Naive B cell (primary cell): ENCODE measurements at regions not wholly inside any gene's neighbourhood (a gene's known extent, or its start where the extent isn't known, plus 50 kb on each side); places are given as distances from the start of the nearest gene placed in this dataset.

Experiments
- ATAC-seq, 2 donors: fragments of 150-1000 bp; cut with Tn5 transposase; 2 replicates each; pipeline ENCODE4 v1.10.0; 2021; ENCODE audit warnings: low read depth in 2 of 2, mild to moderate bottlenecking in 2 of 2, moderate library complexity in 2 of 2
- DNase-seq: peaks from one replicate; pipeline ENCODE4 v3.0.0; 2022
- H3K27ac Mint-ChIP-seq, 6 donors: one replicate each; pipeline ENCODE4 v1.8.0; 2020 to 2022; ENCODE audit warnings: mild to moderate bottlenecking in 6 of 6, mixed read lengths in 6 of 6, moderate library complexity in 5 of 6, inconsistent platforms in 2 of 6
- H3K27me3 Mint-ChIP-seq, 3 donors: one replicate each; pipeline ENCODE4 v1.8.0; 2021 to 2022; ENCODE audit warnings: mixed read lengths in 3 of 3, mild to moderate bottlenecking in 1 of 3
- H3K36me3 Mint-ChIP-seq, 2 donors: one replicate each; pipeline ENCODE4 v1.8.0; 2020 to 2022; ENCODE audit warnings: mixed read lengths in 2 of 2, inconsistent platforms in 1 of 2, mild to moderate bottlenecking in 1 of 2
- H3K4me1 Mint-ChIP-seq, 3 donors: one replicate each; pipeline ENCODE4 v1.8.0; 2020 to 2022; ENCODE audit warnings: mixed read lengths in 3 of 3, inconsistent platforms in 1 of 3, mild to moderate bottlenecking in 1 of 3, moderate library complexity in 1 of 3
- H3K4me3 Mint-ChIP-seq, 8 donors: one replicate each; pipeline ENCODE4 v1.8.0; 2020 to 2022; ENCODE audit warnings: mild to moderate bottlenecking in 8 of 8, mixed read lengths in 8 of 8, moderate library complexity in 8 of 8, inconsistent platforms in 2 of 8
- H3K9me3 Mint-ChIP-seq, 7 donors: one replicate each; pipeline ENCODE4 v1.8.0; 2020 to 2022; ENCODE audit warnings: mixed read lengths in 7 of 7, mild to moderate bottlenecking in 5 of 7, inconsistent platforms in 2 of 7, moderate library complexity in 1 of 7

GRCh38 chr13:80605716-80606115 is 264.8 kb upstream of the SPRY2 start:
- Mint-ChIP-seq H3K27ac (no peak overlapping the region), H3K9me3 (no peaks in the 10 kb centered on the region), H3K4me3 (no peak overlapping the region), H3K4me1 (no peaks in the 10 kb centered on the region), H3K36me3 (no peaks in the 10 kb centered on the region), H3K27me3 (no peaks in the 10 kb centered on the region)
- ATAC-seq (no peak), DNase-seq (no peak)

GRCh38 chr13:80605011-80605410 is 264.1 kb upstream of the SPRY2 start:
- H3K9me3 Mint-ChIP-seq = no peaks in the 10 kb centered on the region
- no peaks in the 10 kb centered on the region for H3K27me3 Mint-ChIP-seq
- no peak overlapping the region for H3K4me3 Mint-ChIP-seq
- DNase-seq (no peak), ATAC-seq (no peak)
- H3K27ac Mint-ChIP-seq = no peak overlapping the region
- H3K4me1 Mint-ChIP-seq = no peaks in the 10 kb centered on the region
- no peaks in the 10 kb centered on the region for H3K36me3 Mint-ChIP-seq

- no peak overlapping the region for H3K27ac Mint-ChIP-seq
- ATAC-seq (no peak), DNase-seq (no peak)
- no peaks in the 10 kb centered on the region for H3K9me3 Mint-ChIP-seq
- no peaks in the 10 kb centered on the region for H3K4me1 Mint-ChIP-seq
- H3K27me3 Mint-ChIP-seq = no peaks in the 10 kb centered on the region
- no peak overlapping the region for H3K4me3 Mint-ChIP-seq
- H3K36me3 Mint-ChIP-seq = no peaks in the 10 kb centered on the region
These were observed 263.2 kb upstream of the SPRY2 start for GRCh38 chr13:80604098-80604497.

GRCh38 chr13:80603351-80603750 is 262.4 kb upstream of the SPRY2 start:
- Mint-ChIP-seq H3K4me1 (no peaks in the 10 kb centered on the region), H3K27ac (no peak overlapping the region), H3K9me3 (no peaks in the 10 kb centered on the region), H3K4me3 (no peak overlapping the region), H3K36me3 (no peaks in the 10 kb centered on the region), H3K27me3 (no peaks in the 10 kb centered on the region)
- no peak for DNase-seq
- no peak for ATAC-seq

- ATAC-seq (no peak), DNase-seq (no peak)
- Mint-ChIP-seq H3K4me1 (no peaks in the 10 kb centered on the region), H3K27me3 (no peaks in the 10 kb centered on the region), H3K27ac (no peak overlapping the region), H3K36me3 (no peaks in the 10 kb centered on the region), H3K4me3 (no peak overlapping the region), H3K9me3 (no peaks in the 10 kb centered on the region)
These were observed 258.8 kb upstream of the SPRY2 start for GRCh38 chr13:80599765-80600164.

- H3K4me3 Mint-ChIP-seq = no peak overlapping the region
- no peaks in the 10 kb centered on the region for H3K9me3 Mint-ChIP-seq
- no peaks in the 10 kb centered on the region for H3K4me1 Mint-ChIP-seq
- no peak overlapping the region for H3K27ac Mint-ChIP-seq
- DNase-seq (no peak), ATAC-seq (no peak)
- H3K27me3 Mint-ChIP-seq = no peaks in the 10 kb centered on the region
- no peaks in the 10 kb centered on the region for H3K36me3 Mint-ChIP-seq
These were observed 257.3 kb upstream of the SPRY2 start for GRCh38 chr13:80598189-80598588.

GRCh38 chr13:80591976-80592740 is 251.2 kb upstream of the SPRY2 start:
- DNase-seq (no peak), ATAC-seq (no peak)
- H3K27ac Mint-ChIP-seq = no peak overlapping the region
- H3K27me3 Mint-ChIP-seq = no peaks in the 10 kb centered on the region
- peaks cover 0 to 2% of the 10 kb centered on the region in 2 donors for H3K36me3 Mint-ChIP-seq
- no peak overlapping the region for H3K4me3 Mint-ChIP-seq
- H3K4me1 Mint-ChIP-seq = no peaks in the 10 kb centered on the region
- H3K9me3 Mint-ChIP-seq = peaks cover 0 to 2% (median 2%) of the 10 kb centered on the region in 7 donors

GRCh38 chr13:80590551-80590950 is 249.6 kb upstream of the SPRY2 start:
- Mint-ChIP-seq H3K4me3 (no peak overlapping the region), H3K27ac (no peak overlapping the region), H3K9me3 (peaks cover 0 to 5% (median 4%) of the 10 kb centered on the region in 7 donors), H3K4me1 (no peaks in the 10 kb centered on the region), H3K36me3 (peaks cover 0 to 6% of the 10 kb centered on the region in 2 donors), H3K27me3 (no peaks in the 10 kb centered on the region)
- ATAC-seq (no peak), DNase-seq (no peak)

GRCh38 chr13:80586356-80586755 is 245.4 kb upstream of the SPRY2 start:
- no peaks in the 10 kb centered on the region for H3K27me3 Mint-ChIP-seq
- H3K27ac Mint-ChIP-seq = no peak overlapping the region
- DNase-seq (no peak), ATAC-seq (no peak)
- H3K4me3 Mint-ChIP-seq = no peak overlapping the region
- H3K4me1 Mint-ChIP-seq = no peaks in the 10 kb centered on the region
- H3K9me3 Mint-ChIP-seq = peaks cover 0 to 6% (median 4%) of the 10 kb centered on the region in 7 donors
- H3K36me3 Mint-ChIP-seq = peaks cover 0 to 6% of the 10 kb centered on the region in 2 donors

GRCh38 chr13:80585531-80585930 is 244.6 kb upstream of the SPRY2 start:
- Mint-ChIP-seq H3K36me3 (peaks cover 0 to 6% of the 10 kb centered on the region in 2 donors), H3K27me3 (no peaks in the 10 kb centered on the region)
- no peak for DNase-seq

GRCh38 chr13:80584785-80585184 is 243.9 kb upstream of the SPRY2 start:
- H3K27me3 Mint-ChIP-seq = no peaks in the 10 kb centered on the region
- H3K4me3 Mint-ChIP-seq = no peak overlapping the region
- ATAC-seq (no peak), DNase-seq (no peak)
- peaks cover 0 to 6% (median 4%) of the 10 kb centered on the region in 7 donors for H3K9me3 Mint-ChIP-seq
- no peaks in the 10 kb centered on the region for H3K4me1 Mint-ChIP-seq
- peaks cover 0 to 6% of the 10 kb centered on the region in 2 donors for H3K36me3 Mint-ChIP-seq
- no peak overlapping the region for H3K27ac Mint-ChIP-seq

More at GRCh38 chr13:80585531-80585930, 244.6 kb upstream of the SPRY2 start:
- ATAC-seq = no peak
- no peak overlapping the region for H3K27ac Mint-ChIP-seq
- H3K4me1 Mint-ChIP-seq = no peaks in the 10 kb centered on the region
- H3K4me3 Mint-ChIP-seq = no peak overlapping the region
- H3K9me3 Mint-ChIP-seq = peaks cover 0 to 6% (median 4%) of the 10 kb centered on the region in 7 donors

GRCh38 chr13:80584306-80584705 is 243.4 kb upstream of the SPRY2 start:
- no peak overlapping the region for H3K27ac Mint-ChIP-seq

GRCh38 chr13:80577926-80578670 is 237.2 kb upstream of the SPRY2 start:
- Mint-ChIP-seq H3K27ac (peak overlapping the region in 1 of 6 donors; percentile 15), H3K4me3 (no peak overlapping the region), H3K27me3 (no peaks in the 10 kb centered on the region), H3K36me3 (no peaks in the 10 kb centered on the region), H3K9me3 (peaks cover 0 to 3% (median 0%) of the 10 kb centered on the region in 7 donors), H3K4me1 (no peaks in the 10 kb centered on the region)
- DNase-seq (no peak), ATAC-seq (no peak)

More at GRCh38 chr13:80584306-80584705, 243.4 kb upstream of the SPRY2 start:
- ATAC-seq (no peak), DNase-seq (no peak)
- Mint-ChIP-seq H3K36me3 (peaks cover 0 to 6% of the 10 kb centered on the region in 2 donors), H3K9me3 (peaks cover 0 to 6% (median 4%) of the 10 kb centered on the region in 7 donors), H3K4me1 (no peaks in the 10 kb centered on the region), H3K4me3 (no peak overlapping the region), H3K27me3 (no peaks in the 10 kb centered on the region)

GRCh38 chr13:80577285-80577684 is 236.4 kb upstream of the SPRY2 start:
- ATAC-seq = no peak
- DNase-seq = no peak
- H3K27ac Mint-ChIP-seq = no peak overlapping the region

More at GRCh38 chr13:80577285-80577684, 236.4 kb upstream of the SPRY2 start:
- Mint-ChIP-seq H3K9me3 (peaks cover 0 to 3% (median 0%) of the 10 kb centered on the region in 7 donors), H3K27me3 (no peaks in the 10 kb centered on the region), H3K36me3 (no peaks in the 10 kb centered on the region), H3K4me1 (no peaks in the 10 kb centered on the region), H3K4me3 (no peak overlapping the region)
